Mucosa of stomach (tissue), 1 donor: ENCODE measurements at regions not wholly inside any gene's neighbourhood (a gene's known extent, or its start where the extent isn't known, plus 50 kb on each side); places are given as distances from the start of the nearest gene placed in this dataset.
A peak's percentile ranks its signal among the peaks of the same experiment; 100 is the strongest.

Experiments used
- H3K27me3 ChIP-seq: one replicate; pipeline ENCODE4 v1.7.0; 2013; ENCODE audit warnings: mild to moderate bottlenecking, low read length; ENCODE audit not compliant: control insufficient read depth, insufficient read depth
- H3K36me3 ChIP-seq: one replicate; pipeline ENCODE4 v1.7.0; 2013; ENCODE audit warnings: low read length; ENCODE audit not compliant: control insufficient read depth, insufficient read depth
- H3K4me1 ChIP-seq: one replicate; pipeline ENCODE4 v1.7.0; 2013; ENCODE audit warnings: mild to moderate bottlenecking, low read length; ENCODE audit not compliant: control insufficient read depth, insufficient read depth
- H3K4me3 ChIP-seq: one replicate; pipeline ENCODE4 v1.7.0; 2013; ENCODE audit warnings: low read length
- H3K9ac ChIP-seq: one replicate; pipeline ENCODE4 v1.7.0; 2013; ENCODE audit warnings: mild to moderate bottlenecking, low read length, moderate library complexity
- H3K9me3 ChIP-seq: one replicate; pipeline ENCODE4 v1.7.0; 2013; ENCODE audit warnings: mild to moderate bottlenecking, low read length, moderate library complexity; ENCODE audit not compliant: control insufficient read depth
- donor health status: Pancreatic carcinoma.

GRCh38 chr9:105050296-105050695 lies 122.3 kb upstream of the ABCA1 start:
- Histone ChIP-seq H3K27me3 (no peaks in the 10 kb centered on the region), H3K4me3 (no peak overlapping the region), H3K36me3 (no peaks in the 10 kb centered on the region), H3K9ac (no peak overlapping the region), H3K4me1 (peaks cover 23% of the 10 kb centered on the region), H3K9me3 (peaks cover 5% of the 10 kb centered on the region)

GRCh38 chr9:105051897-105052296 lies 123.9 kb upstream of the ABCA1 start:
- H3K9me3 ChIP-seq = peaks cover 5% of the 10 kb centered on the region
- H3K4me3 ChIP-seq = no peak overlapping the region
- H3K36me3 ChIP-seq = no peaks in the 10 kb centered on the region
- no peaks in the 10 kb centered on the region for H3K27me3 ChIP-seq
- H3K9ac ChIP-seq = no peak overlapping the region
- H3K4me1 ChIP-seq = peaks cover 20% of the 10 kb centered on the region

GRCh38 chr9:105052346-105052745 lies 124.4 kb upstream of the ABCA1 start:
- Histone ChIP-seq H3K9ac (no peak overlapping the region), H3K4me3 (no peak overlapping the region), H3K36me3 (no peaks in the 10 kb centered on the region), H3K9me3 (peaks cover 5% of the 10 kb centered on the region), H3K4me1 (peaks cover 15% of the 10 kb centered on the region), H3K27me3 (no peaks in the 10 kb centered on the region)

- Histone ChIP-seq H3K4me3 (no peak overlapping the region), H3K4me1 (peaks cover 13% of the 10 kb centered on the region), H3K9me3 (peaks cover 5% of the 10 kb centered on the region), H3K9ac (no peak overlapping the region), H3K36me3 (no peaks in the 10 kb centered on the region), H3K27me3 (no peaks in the 10 kb centered on the region)
Measured at GRCh38 chr9:105053209-105053652, 125.3 kb upstream of the ABCA1 start.

- H3K9me3 ChIP-seq = peaks cover 5% of the 10 kb centered on the region
- no peak overlapping the region for H3K9ac ChIP-seq
- H3K27me3 ChIP-seq = no peaks in the 10 kb centered on the region
- H3K4me1 ChIP-seq = peaks cover 13% of the 10 kb centered on the region
- no peak overlapping the region for H3K4me3 ChIP-seq
- no peaks in the 10 kb centered on the region for H3K36me3 ChIP-seq
Measured at GRCh38 chr9:105054491-105054890, 126.5 kb upstream of the ABCA1 start.

GRCh38 chr9:105055917-105056316 lies 128.0 kb upstream of the ABCA1 start:
- H3K4me1 ChIP-seq = peaks cover 13% of the 10 kb centered on the region
- peaks cover 5% of the 10 kb centered on the region for H3K9me3 ChIP-seq
- H3K27me3 ChIP-seq = no peaks in the 10 kb centered on the region
- no peaks in the 10 kb centered on the region for H3K36me3 ChIP-seq
- H3K9ac ChIP-seq = no peak overlapping the region
- no peak overlapping the region for H3K4me3 ChIP-seq

- H3K27me3 ChIP-seq = no peaks in the 10 kb centered on the region
- H3K4me1 ChIP-seq = peaks cover 13% of the 10 kb centered on the region
- no peaks in the 10 kb centered on the region for H3K36me3 ChIP-seq
- H3K4me3 ChIP-seq = no peak overlapping the region
- H3K9ac ChIP-seq = no peak overlapping the region
- peaks cover 5% of the 10 kb centered on the region for H3K9me3 ChIP-seq
Measured at GRCh38 chr9:105057551-105057950, 129.6 kb upstream of the ABCA1 start.

- Histone ChIP-seq H3K9me3 (no peaks in the 10 kb centered on the region), H3K36me3 (no peaks in the 10 kb centered on the region), H3K4me1 (peaks cover 18% of the 10 kb centered on the region), H3K9ac (no peak overlapping the region), H3K27me3 (no peaks in the 10 kb centered on the region), H3K4me3 (no peak overlapping the region)
Measured at GRCh38 chr9:105059252-105059651, 131.3 kb upstream of the ABCA1 start.

- Histone ChIP-seq H3K27me3 (no peaks in the 10 kb centered on the region), H3K4me1 (peaks cover 33% of the 10 kb centered on the region), H3K4me3 (no peak overlapping the region), H3K9ac (no peak overlapping the region), H3K36me3 (no peaks in the 10 kb centered on the region), H3K9me3 (no peaks in the 10 kb centered on the region)
Measured at GRCh38 chr9:105062222-105062855, 134.4 kb upstream of the ABCA1 start.

- peaks cover 33% of the 10 kb centered on the region for H3K4me1 ChIP-seq
- peak overlapping the region; percentile 2 for H3K9ac ChIP-seq
- peak overlapping the region; percentile 3 for H3K4me3 ChIP-seq
- H3K36me3 ChIP-seq = no peaks in the 10 kb centered on the region
- no peaks in the 10 kb centered on the region for H3K9me3 ChIP-seq
- H3K27me3 ChIP-seq = no peaks in the 10 kb centered on the region
Measured at GRCh38 chr9:105064248-105065097, 136.5 kb upstream of the ABCA1 start.

GRCh38 chr9:105065098-105066088 lies 137.4 kb upstream of the ABCA1 start:
- H3K4me1 ChIP-seq = peaks cover 33% of the 10 kb centered on the region
- H3K9ac ChIP-seq = no peak overlapping the region
- peak overlapping the region; percentile 3 for H3K4me3 ChIP-seq

More at GRCh38 chr9:105065098-105066088, 137.4 kb upstream of the ABCA1 start:
- Histone ChIP-seq H3K27me3 (no peaks in the 10 kb centered on the region), H3K36me3 (no peaks in the 10 kb centered on the region), H3K9me3 (no peaks in the 10 kb centered on the region)
